Activated CD4-positive, alpha-beta T cell treated with anti-CD3 and anti-CD28 coated beads, Interleukin-2, Interleukin-4, amounts not matched to agents 100 ng/mL and 50 ng/mL, durations not matched to agents 16 hours and 8 hours (primary cell): ENCODE measurements at regions not wholly inside any gene's neighbourhood (a gene's known extent, or its start where the extent isn't known, plus 50 kb on each side); places are given as distances from the start of the nearest gene placed in this dataset.
"Not testable (repeated sequence)": the region's sequence is repeated elsewhere in the genome, so short reads cannot be mapped to it uniquely, and the experiment has no call there.

ENCODE experiments used
- DNase-seq: peaks from one replicate; pipeline ENCODE4 v3.0.0-alpha.2; 2020; ENCODE audit warnings: low spot score

- no peak for DNase-seq
These were observed 366.9 kb upstream of the GRAMD2B start for GRCh38 chr5:126056352-126056751.

- DNase-seq, result no peak
These were observed 366.2 kb upstream of the GRAMD2B start for GRCh38 chr5:126056851-126057622.

GRCh38 chr5:126058392-126058791, 364.8 kb upstream of the GRAMD2B start:
- not testable (repeated sequence) for DNase-seq

- no peak for DNase-seq
These were observed 360.6 kb upstream of the GRAMD2B start for GRCh38 chr5:126062398-126063221.

- no peak for DNase-seq
These were observed 358.1 kb upstream of the GRAMD2B start for GRCh38 chr5:126065061-126065460.

- DNase-seq, result no peak
These were observed 356.4 kb upstream of the GRAMD2B start for GRCh38 chr5:126066836-126067235.

GRCh38 chr5:126067404-126067803, 355.8 kb upstream of the GRAMD2B start:
- DNase-seq, result no peak

- DNase-seq, result no peak
These were observed 353.9 kb upstream of the GRAMD2B start for GRCh38 chr5:126069329-126069728.

GRCh38 chr5:126070481-126070880, 352.7 kb upstream of the GRAMD2B start:
- DNase-seq, result no peak

GRCh38 chr5:126074538-126074937, 348.7 kb upstream of the GRAMD2B start:
- no peak for DNase-seq

- DNase-seq, result no peak
These were observed 343.9 kb upstream of the GRAMD2B start for GRCh38 chr5:126079266-126079665.

GRCh38 chr5:126081209-126081608, 342.0 kb upstream of the GRAMD2B start:
- DNase-seq, result no peak

GRCh38 chr5:126093041-126093440, 330.2 kb upstream of the GRAMD2B start:
- DNase-seq, result no peak

GRCh38 chr5:126093718-126094117, 329.5 kb upstream of the GRAMD2B start:
- no peak for DNase-seq

- DNase-seq, result no peak
These were observed 328.2 kb upstream of the GRAMD2B start for GRCh38 chr5:126094991-126095390.

GRCh38 chr5:126096442-126097006, 326.7 kb upstream of the GRAMD2B start:
- DNase-seq, result no peak

- no peak for DNase-seq
These were observed 325.3 kb upstream of the GRAMD2B start for GRCh38 chr5:126097876-126098275.

GRCh38 chr5:126098330-126099017, 324.7 kb upstream of the GRAMD2B start:
- no peak for DNase-seq

- no peak for DNase-seq
These were observed 324.1 kb upstream of the GRAMD2B start for GRCh38 chr5:126099077-126099476.

- no peak for DNase-seq
These were observed 322.4 kb upstream of the GRAMD2B start for GRCh38 chr5:126100767-126101166.

- no peak for DNase-seq
These were observed 321.3 kb upstream of the GRAMD2B start for GRCh38 chr5:126101901-126102300.

- DNase-seq, result no peak
These were observed 320.2 kb upstream of the GRAMD2B start for GRCh38 chr5:126103050-126103449.
